Esophagus muscularis mucosa (tissue), 4 donors: ENCODE measurements at regions not wholly inside any gene's neighbourhood (a gene's known extent, or its start where the extent isn't known, plus 50 kb on each side); places are given as distances from the start of the nearest gene placed in this dataset.
"Not testable (repeated sequence)": the region's sequence is repeated elsewhere in the genome, so short reads cannot be mapped to it uniquely, and the experiment has no call there.

Experiments used
- DNase-seq: peaks from one replicate; pipeline ENCODE4 v3.0.0-alpha.2; 2017; ENCODE audit errors: extremely low spot score
- H3K27ac ChIP-seq, 4 donors: fragments of 200-600 bp; sonication (generic); replicated peaks in 1 of 4; 1 replicate in 3 of 4; 2 replicates in 1 of 4; pipeline ENCODE4 v1.5.1; 2016 to 2019; ENCODE audit warnings: mild to moderate bottlenecking in 1 of 4
- H3K27me3 ChIP-seq, 4 donors: fragments of 200-600 bp; sonication (generic); one replicate each; pipeline versions ENCODE4 v1.5.1 to v1.6.0; 2016 to 2019
- H3K36me3 ChIP-seq, 4 donors: fragments of 200-600 bp; sonication (generic); one replicate each; pipeline ENCODE4 v1.5.1; 2016 to 2019
- H3K4me1 ChIP-seq, 4 donors: fragments of 200-600 bp; sonication (generic); one replicate each; pipeline ENCODE4 v1.5.1; 2016 to 2019
- H3K4me3 ChIP-seq, 4 donors: fragments of 200-600 bp; sonication (generic); 1 replicate in 2 of 4; 2 replicates in 2 of 4; pipeline ENCODE4 v1.5.1; 2016 to 2019; ENCODE audit warnings: mild to moderate bottlenecking in 4 of 4, moderate library complexity in 1 of 4
- H3K9me3 ChIP-seq, 4 donors: fragments of 200-600 bp; sonication (generic); 1 replicate in 3 of 4; 2 replicates in 1 of 4; pipeline ENCODE4 v1.5.1; 2016 to 2019
- CTCF ChIP-seq, 3 experiments: fragments of 200-600 bp in 2 of 3; fragments of 450-650 bp in 1 of 3; sonication (generic) in 2 of 3; IDR thresholded peaks; one replicate each; pipeline ENCODE4 v1.5.1; 2017 to 2019; ENCODE audit warnings: antibody characterized with exemption in 3 of 3, mild to moderate bottlenecking in 2 of 3, moderate library complexity in 1 of 3
- EP300 ChIP-seq: sonication (generic); formaldehyde crosslinking; IDR thresholded peaks from one replicate; pipeline ENCODE4 v1.6.1; 2017; ENCODE audit warnings: antibody characterized with exemption
- POLR2A ChIP-seq: fragments of 450-650 bp; IDR thresholded peaks from one replicate; pipeline ENCODE4 v1.6.1; 2017; ENCODE audit warnings: antibody characterized with exemption, moderate library complexity, mild to moderate bottlenecking, low read depth
- POLR2AphosphoS5 ChIP-seq, 2 donors: sonication (generic); formaldehyde crosslinking; IDR thresholded peaks; one replicate each; pipeline ENCODE4 v1.6.1; 2017; ENCODE audit warnings: antibody characterized with exemption in 2 of 2
- WGBS: methylation state at CpG from one replicate; pipeline ENCODE4 v1.1.5; 2018; 5-methylcytosine and 5-hydroxymethylcytosine counted together
- intact Hi-C: fragments of 100-400 bp; cut with DNase I; formaldehyde crosslinking; loops from one replicate; pipeline ENCODE4 v1.15.1; 2023

GRCh38 chr1:112855152-112855828 lies 100.7 kb downstream of the SLC16A1 start:
- Histone ChIP-seq H3K4me3 (peak overlapping the region in 2 of 4 donors; percentile 35 to 41), H3K36me3 (no peaks in the 10 kb centered on the region), H3K27ac (no peak overlapping the region), H3K27me3 (peaks cover 0 to 38% (median 5%) of the 10 kb centered on the region in 4 donors), H3K4me1 (peaks cover 0 to 9% (median 7%) of the 10 kb centered on the region in 4 donors), H3K9me3 (no peaks in the 10 kb centered on the region)
- DNase-seq, result no peak
- intact Hi-C loops, result no loop called here
- 58% methylated on average over 6 of the region's 6 CpGs for WGBS
- TF ChIP-seq EP300, result no peak
- TF ChIP-seq POLR2A, result no peak
- no peak for TF ChIP-seq CTCF (IDR thresholded peaks at IDR 0.05)
- TF ChIP-seq POLR2AphosphoS5 (IDR thresholded peaks at IDR 0.05), result no peak

GRCh38 chr1:112854368-112854984 lies 101.5 kb downstream of the SLC16A1 start:
- Histone ChIP-seq H3K27me3 (peaks cover 0 to 46% (median 12%) of the 10 kb centered on the region in 4 donors), H3K4me3 (peak overlapping the region; percentile 33 to 44 (median 38)), H3K4me1 (peaks cover 0 to 17% (median 16%) of the 10 kb centered on the region in 4 donors)
- H3K36me3 ChIP-seq, H3K27ac ChIP-seq, H3K9me3 ChIP-seq, DNase-seq, intact Hi-C loops: not testable (repeated sequence)
- WGBS, result 26% methylated on average over 18 of the region's 45 CpGs

GRCh38 chr1:112853915-112854314 lies 102.1 kb downstream of the SLC16A1 start:
- DNase-seq, intact Hi-C loops, H3K9me3 ChIP-seq, H3K36me3 ChIP-seq, H3K4me3 ChIP-seq, H3K27ac ChIP-seq: not testable (repeated sequence)
- peaks cover 0 to 51% (median 17%) of the 10 kb centered on the region in 4 donors for H3K27me3 ChIP-seq
- H3K4me1 ChIP-seq, result peaks cover 0 to 22% (median 19%) of the 10 kb centered on the region in 4 donors
- WGBS, result 91% methylated on average over 7 of the region's 8 CpGs

- 99% methylated on average over 2 of the region's 2 CpGs for WGBS
- H3K27ac ChIP-seq, result no peak overlapping the region
- peaks cover 0 to 22% (median 19%) of the 10 kb centered on the region in 4 donors for H3K4me1 ChIP-seq
- H3K36me3 ChIP-seq, result no peaks in the 10 kb centered on the region
- H3K4me3 ChIP-seq, result no peak overlapping the region
- no peak for DNase-seq
- intact Hi-C loops, result no loop called here
- TF ChIP-seq POLR2AphosphoS5 (IDR thresholded peaks at IDR 0.05) (no peak), CTCF (IDR thresholded peaks at IDR 0.05) (no peak)
- no peaks in the 10 kb centered on the region for H3K9me3 ChIP-seq
- H3K27me3 ChIP-seq, result peaks cover 0 to 60% (median 17%) of the 10 kb centered on the region in 4 donors
These were observed 103.1 kb downstream of the SLC16A1 start for GRCh38 chr1:112852934-112853333.

GRCh38 chr1:112852276-112852675 lies 103.7 kb downstream of the SLC16A1 start:
- no peak overlapping the region for H3K4me3 ChIP-seq
- H3K27ac ChIP-seq, result no peak overlapping the region
- no peaks in the 10 kb centered on the region for H3K36me3 ChIP-seq
- no peaks in the 10 kb centered on the region for H3K9me3 ChIP-seq
- TF ChIP-seq CTCF (IDR thresholded peaks at IDR 0.05), result no peak
- no peak for TF ChIP-seq POLR2AphosphoS5 (IDR thresholded peaks at IDR 0.05)
- no peak for TF ChIP-seq EP300
- no peak for TF ChIP-seq POLR2A
- WGBS, result 92% methylated on average over 10 of the region's 10 CpGs
- H3K27me3 ChIP-seq, result peaks cover 0 to 60% (median 17%) of the 10 kb centered on the region in 4 donors
- intact Hi-C loops, result no loop called here
- peaks cover 0 to 22% (median 19%) of the 10 kb centered on the region in 4 donors for H3K4me1 ChIP-seq
- DNase-seq, result no peak
